ENCODE measurements at regions not wholly inside any gene's neighbourhood (a gene's known extent, or its start where the extent isn't known, plus 50 kb on each side); places are given as distances from the start of the nearest gene placed in this dataset.

GRCh38 chr5:167228134-167228533, 1063.3 kb upstream of the WWC1 start:
- H3K9me3 ChIP-seq (replicated peaks in 1 of 2; ENCODE audit: control insufficient read depth in 1 of 2, insufficient read depth in 1 of 2, low read length in 2 of 2) = peaks cover 21 to 28% of the 10 kb centered on the region in 2 donors
- TF ChIP-seq, protein P1, sequence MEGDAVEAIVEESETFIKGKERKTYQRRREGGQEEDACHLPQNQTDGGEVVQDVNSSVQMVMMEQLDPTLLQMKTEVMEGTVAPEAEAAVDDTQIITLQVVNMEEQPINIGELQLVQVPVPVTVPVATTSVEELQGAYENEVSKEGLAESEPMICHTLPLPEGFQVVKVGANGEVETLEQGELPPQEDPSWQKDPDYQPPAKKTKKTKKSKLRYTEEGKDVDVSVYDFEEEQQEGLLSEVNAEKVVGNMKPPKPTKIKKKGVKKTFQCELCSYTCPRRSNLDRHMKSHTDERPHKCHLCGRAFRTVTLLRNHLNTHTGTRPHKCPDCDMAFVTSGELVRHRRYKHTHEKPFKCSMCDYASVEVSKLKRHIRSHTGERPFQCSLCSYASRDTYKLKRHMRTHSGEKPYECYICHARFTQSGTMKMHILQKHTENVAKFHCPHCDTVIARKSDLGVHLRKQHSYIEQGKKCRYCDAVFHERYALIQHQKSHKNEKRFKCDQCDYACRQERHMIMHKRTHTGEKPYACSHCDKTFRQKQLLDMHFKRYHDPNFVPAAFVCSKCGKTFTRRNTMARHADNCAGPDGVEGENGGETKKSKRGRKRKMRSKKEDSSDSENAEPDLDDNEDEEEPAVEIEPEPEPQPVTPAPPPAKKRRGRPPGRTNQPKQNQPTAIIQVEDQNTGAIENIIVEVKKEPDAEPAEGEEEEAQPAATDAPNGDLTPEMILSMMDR (IDR thresholded peaks at IDR 0.05) = no peak

GRCh38 chr5:167229751-167230150, 1061.7 kb upstream of the WWC1 start:
- TF ChIP-seq, protein P1 (IDR thresholded peaks at IDR 0.05) = no peak
- 68% methylated on average over 2 of the region's 2 CpGs for WGBS (ENCODE audit: insufficient coverage)
- Mint-ChIP-seq H3K36me3 (no peaks in the 10 kb centered on the region), H3K27ac (no peak overlapping the region), H3K27me3 (ENCODE audit: low read depth in 3 of 3) (no peaks in the 10 kb centered on the region), H3K4me1 (no peaks in the 10 kb centered on the region), H3K9me3 (peaks cover 6 to 25% (median 19%) of the 10 kb centered on the region in 7 donors), H3K4me3 (no peak overlapping the region)
- Histone ChIP-seq H3K79me2 (ENCODE audit: insufficient read depth, low read length) (no peaks in the 10 kb centered on the region), H3K4me3 (replicated peaks in 1 of 3; ENCODE audit: low read depth in 2 of 3, low read length in 3 of 3) (no peak overlapping the region), H2AFZ (ENCODE audit: insufficient read depth, low read depth, low read length, poor library complexity, severe bottlenecking) (no peak overlapping the region), H3K27me3 (ENCODE audit: control insufficient read depth in 2 of 2, insufficient read depth in 2 of 2, low read length in 2 of 2) (no peaks in the 10 kb centered on the region), H3K4me2 (replicated peaks; ENCODE audit: extremely low read depth, low read length, poor library complexity, severe bottlenecking) (no peak overlapping the region), H3K27ac (ENCODE audit: low read depth in 1 of 2, low read length in 2 of 2) (no peak overlapping the region), H3K9me3 (replicated peaks in 1 of 2; ENCODE audit: control insufficient read depth in 1 of 2, insufficient read depth in 1 of 2, low read length in 2 of 2) (peaks cover 21 to 28% of the 10 kb centered on the region in 2 donors), H3K9ac (ENCODE audit: insufficient read depth, low read length, poor library complexity, severe bottlenecking) (no peak overlapping the region), H3K4me1 (ENCODE audit: control insufficient read depth in 1 of 2, insufficient read depth in 2 of 2, low read length in 2 of 2) (no peaks in the 10 kb centered on the region), H4K20me1 (ENCODE audit: insufficient read depth, low read length) (no peaks in the 10 kb centered on the region), H3K36me3 (replicated peaks in 1 of 2; ENCODE audit: control insufficient read depth in 1 of 2, insufficient read depth in 2 of 2, low read length in 2 of 2) (no peaks in the 10 kb centered on the region)
- DNase-seq = no peak
- intact Hi-C loops (cut with micrococcal nuclease) = no loop called here

More at GRCh38 chr5:167228134-167228533, 1063.3 kb upstream of the WWC1 start:
- no peak overlapping the region for H2AFZ ChIP-seq (ENCODE audit: insufficient read depth, low read depth, low read length, poor library complexity, severe bottlenecking)
- no peak overlapping the region for H3K4me3 ChIP-seq (replicated peaks in 1 of 3; ENCODE audit: low read depth in 2 of 3, low read length in 3 of 3)
- intact Hi-C loops (cut with micrococcal nuclease) = no loop called here
- H3K27me3 ChIP-seq (ENCODE audit: control insufficient read depth in 2 of 2, insufficient read depth in 2 of 2, low read length in 2 of 2) = no peaks in the 10 kb centered on the region
- H3K79me2 ChIP-seq (ENCODE audit: insufficient read depth, low read length) = no peaks in the 10 kb centered on the region
- H3K4me2 ChIP-seq (replicated peaks; ENCODE audit: extremely low read depth, low read length, poor library complexity, severe bottlenecking) = no peak overlapping the region
- 100% methylated on average over 2 of the region's 3 CpGs for WGBS (ENCODE audit: insufficient coverage)
- no peak overlapping the region for H3K27ac ChIP-seq (ENCODE audit: low read depth in 1 of 2, low read length in 2 of 2)
- Mint-ChIP-seq H3K36me3 (no peaks in the 10 kb centered on the region), H3K4me1 (no peaks in the 10 kb centered on the region), H3K4me3 (no peak overlapping the region), H3K9me3 (peaks cover 6 to 23% (median 19%) of the 10 kb centered on the region in 7 donors), H3K27ac (no peak overlapping the region), H3K27me3 (ENCODE audit: low read depth in 3 of 3) (no peaks in the 10 kb centered on the region)
- no peak for DNase-seq
- no peaks in the 10 kb centered on the region for H3K4me1 ChIP-seq (ENCODE audit: control insufficient read depth in 1 of 2, insufficient read depth in 2 of 2, low read length in 2 of 2)
- no peak overlapping the region for H3K9ac ChIP-seq (ENCODE audit: insufficient read depth, low read length, poor library complexity, severe bottlenecking)
- H3K36me3 ChIP-seq (replicated peaks in 1 of 2; ENCODE audit: control insufficient read depth in 1 of 2, insufficient read depth in 2 of 2, low read length in 2 of 2) = no peaks in the 10 kb centered on the region
- no peaks in the 10 kb centered on the region for H4K20me1 ChIP-seq (ENCODE audit: insufficient read depth, low read length)

Measured in CD14-positive monocyte (primary cell).